HCT116 (cell line): ENCODE measurements at regions not wholly inside any gene's neighbourhood (a gene's known extent, or its start where the extent isn't known, plus 50 kb on each side); places are given as distances from the start of the nearest gene placed in this dataset.

Experiments
- EGR1 ChIP-seq: IDR thresholded peaks from 2 replicates; pipeline ENCODE4 v1.6.1; 2012; ENCODE audit warnings: low read depth
- EZH2phosphoT487 ChIP-seq: fragments of 200-600 bp; IDR thresholded peaks from 2 replicates; pipeline ENCODE4 v1.6.1; 2018; ENCODE audit warnings: antibody characterized with exemption, borderline replicate concordance
- MAX ChIP-seq: IDR thresholded peaks from 2 replicates; pipeline ENCODE4 v1.6.1; 2012
- POLR2AphosphoS5 ChIP-seq: IDR thresholded peaks from 2 replicates; pipeline ENCODE4 v1.6.1; 2011; ENCODE audit warnings: mild to moderate bottlenecking, low read depth, low read length, moderate library complexity
- RAD21 ChIP-seq: IDR thresholded peaks from 2 replicates; pipeline ENCODE4 v1.6.1; 2012; ENCODE audit warnings: low read depth, mild to moderate bottlenecking

GRCh38 chr4:123327346-123327745 is 69.2 kb upstream of the SPRY1 start:
- TF ChIP-seq POLR2AphosphoS5 (no peak), MAX (no peak), EZH2phosphoT487 (no peak), RAD21 (no peak), EGR1 (no peak)
